ENCODE measurements at regions not wholly inside any gene's neighbourhood (a gene's known extent, or its start where the extent isn't known, plus 50 kb on each side); places are given as distances from the start of the nearest gene placed in this dataset.

DNA sequence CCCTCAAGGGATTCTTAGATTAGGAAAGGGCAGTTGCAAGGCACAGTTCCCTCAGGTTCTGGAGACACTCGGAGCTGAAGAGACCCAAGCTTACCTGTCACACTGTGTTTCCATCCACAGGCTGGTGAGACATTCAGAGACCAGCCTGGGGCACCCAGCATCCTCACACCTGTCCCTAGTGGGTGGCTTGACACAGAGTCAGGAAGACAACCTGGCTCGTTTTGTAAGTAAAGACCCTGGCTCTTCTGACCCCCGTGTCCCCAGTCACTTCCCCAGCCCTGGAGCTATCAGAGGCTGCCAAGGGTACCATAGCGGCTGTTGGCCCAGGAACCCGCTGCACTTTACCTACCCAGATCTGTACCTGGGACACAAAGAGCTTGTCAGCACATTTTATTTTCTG, 409.8 kb downstream of the MATN1 start:
- TF ChIP-seq EZH2 (IDR thresholded peaks at IDR 0.05; ENCODE audit: low read length): no peak
- TF ChIP-seq, protein P1, sequence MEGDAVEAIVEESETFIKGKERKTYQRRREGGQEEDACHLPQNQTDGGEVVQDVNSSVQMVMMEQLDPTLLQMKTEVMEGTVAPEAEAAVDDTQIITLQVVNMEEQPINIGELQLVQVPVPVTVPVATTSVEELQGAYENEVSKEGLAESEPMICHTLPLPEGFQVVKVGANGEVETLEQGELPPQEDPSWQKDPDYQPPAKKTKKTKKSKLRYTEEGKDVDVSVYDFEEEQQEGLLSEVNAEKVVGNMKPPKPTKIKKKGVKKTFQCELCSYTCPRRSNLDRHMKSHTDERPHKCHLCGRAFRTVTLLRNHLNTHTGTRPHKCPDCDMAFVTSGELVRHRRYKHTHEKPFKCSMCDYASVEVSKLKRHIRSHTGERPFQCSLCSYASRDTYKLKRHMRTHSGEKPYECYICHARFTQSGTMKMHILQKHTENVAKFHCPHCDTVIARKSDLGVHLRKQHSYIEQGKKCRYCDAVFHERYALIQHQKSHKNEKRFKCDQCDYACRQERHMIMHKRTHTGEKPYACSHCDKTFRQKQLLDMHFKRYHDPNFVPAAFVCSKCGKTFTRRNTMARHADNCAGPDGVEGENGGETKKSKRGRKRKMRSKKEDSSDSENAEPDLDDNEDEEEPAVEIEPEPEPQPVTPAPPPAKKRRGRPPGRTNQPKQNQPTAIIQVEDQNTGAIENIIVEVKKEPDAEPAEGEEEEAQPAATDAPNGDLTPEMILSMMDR (optimal IDR thresholded peaks at IDR 0.05 in 1 of 3, IDR thresholded peaks at IDR 0.05 in 1 of 3, conservative IDR thresholded peaks at IDR 0.05 in 1 of 3; ENCODE audit: extremely low read depth in 1 of 3, insufficient read depth in 2 of 3, low read length in 3 of 3): no peak

All from keratinocyte (primary cell).